GM12878 (cell line): ENCODE measurements at regions not wholly inside any gene's neighbourhood (a gene's known extent, or its start where the extent isn't known, plus 50 kb on each side); places are given as distances from the start of the nearest gene placed in this dataset.

ENCODE experiments used
- ATAC-seq: fragments of 200-7000 bp; cut with Tn5 transposase; 3 replicates; pipeline ENCODE4 v1.9.1; 2020; ENCODE audit warnings: mild to moderate bottlenecking, moderate library complexity
- BruUV-seq: library from RNA; stranded (reverse); fragments of 400-500 nt; replicated peaks from 2 replicates; lab custom pipeline; 2021; lab: Mats Ljungman, UMichigan
- CTCF ChIA-PET: fragments of 300-600 bp; sonication (Branson Sonifier 250); formaldehyde crosslinking; extraction: SDS; loops from one replicate; lab custom pipeline; 2021; ENCODE audit warnings: inconsistent platforms; lab: Yijun Ruan, JAX
- POLR2A ChIA-PET: fragments of 350-600 bp; formaldehyde crosslinking; extraction: SDS; loops from one replicate; lab custom pipeline; 2021; ENCODE audit warnings: inconsistent platforms; lab: Charles Lee
- RAD21 ChIA-PET: fragments of 300-600 bp; sonication (Branson Sonifier 250); formaldehyde crosslinking; loops from one replicate; lab custom pipeline; 2023; ENCODE audit warnings: antibody characterized with exemption; ENCODE audit not compliant: unreplicated experiment; lab: Charles Lee
- SMC1A ChIA-PET: fragments of 300-600 bp; sonication (Branson Sonifier 250); formaldehyde crosslinking; loops from one replicate; lab custom pipeline; 2023; ENCODE audit not compliant: unreplicated experiment, uncharacterized antibody; lab: Charles Lee
- DNase-seq: peaks from one replicate; pipeline ENCODE4 v3.0.0-alpha.2; 2011; ENCODE audit warnings: low read depth, low spot score
- FAIRE-seq: peaks from 3 replicates; lab custom pipeline; 2011; peaks lifted over from hg19 to GRCh38; lab: Jason Lieb, UNC
- H2AFZ ChIP-seq: 2 replicates; pipeline ENCODE4 v1.6.0; 2011; ENCODE audit warnings: low read depth, low read length, control low read depth; ENCODE audit not compliant: control insufficient read depth
- H3K27ac ChIP-seq: 2 replicates; pipeline ENCODE4 v1.5.1; 2011; ENCODE audit warnings: control low read depth; ENCODE audit not compliant: control insufficient read depth, insufficient read depth
- H3K27me3 ChIP-seq, 2 experiments: replicated peaks in 1 of 2; 2 replicates each; pipeline versions ENCODE4 v1.6.0 to v1.6.1; 2011; ENCODE audit warnings: low read length in 1 of 2; ENCODE audit not compliant: control insufficient read depth in 2 of 2, insufficient read depth in 2 of 2
- H3K36me3 ChIP-seq, 2 experiments: 2 replicates each; pipeline ENCODE4 v1.5.1; 2011; ENCODE audit warnings: low read length in 1 of 2; ENCODE audit not compliant: control insufficient read depth in 2 of 2, insufficient read depth in 2 of 2
- H3K4me1 ChIP-seq: 2 replicates; pipeline ENCODE4 v1.6.1; 2011; ENCODE audit warnings: mild to moderate bottlenecking, low read length, moderate library complexity, mixed read lengths; ENCODE audit not compliant: control insufficient read depth, insufficient read depth
- H3K4me2 ChIP-seq: 2 replicates; pipeline ENCODE4 v1.6.0; 2011; ENCODE audit warnings: control low read depth; ENCODE audit not compliant: control insufficient read depth, insufficient read depth
- H3K4me3 ChIP-seq: fragments of 200-600 bp; sonication (generic); 2 replicates; pipeline ENCODE4 v1.5.1; 2016
- H3K79me2 ChIP-seq: 2 replicates; pipeline ENCODE4 v1.6.0; 2011; ENCODE audit warnings: low read length; ENCODE audit not compliant: control insufficient read depth, insufficient read depth
- H3K9ac ChIP-seq: 2 replicates; pipeline ENCODE4 v1.8.0; 2011; ENCODE audit warnings: low read length, control low read depth, mixed read lengths; ENCODE audit not compliant: control insufficient read depth, insufficient read depth
- H3K9me3 ChIP-seq: replicated peaks from 3 replicates; pipeline ENCODE4 v1.5.1; 2011; ENCODE audit warnings: mild to moderate bottlenecking, low read length; ENCODE audit not compliant: control insufficient read depth, insufficient read depth
- H4K20me1 ChIP-seq: 2 replicates; pipeline ENCODE4 v1.6.0; 2011; ENCODE audit not compliant: control insufficient read depth, insufficient read depth
- ASH2L ChIP-seq: fragments of 300-600, 200-600 bp; sonication (generic); IDR thresholded peaks from 2 replicates; pipeline ENCODE4 v1.6.1; 2017; ENCODE audit warnings: low read depth, mild to moderate bottlenecking, borderline replicate concordance
- CHD1 ChIP-seq: IDR thresholded peaks from 2 replicates; pipeline ENCODE4 v1.6.1; 2012; ENCODE audit warnings: low read depth, low read length, improper control_type of control experiment
- CHD2 ChIP-seq: IDR thresholded peaks from 2 replicates; pipeline ENCODE4 v1.6.1; 2011; ENCODE audit warnings: low read depth, low read length, improper control_type of control experiment, borderline replicate concordance
- EP300 ChIP-seq, 2 experiments: fragments of 150-350 bp in 1 of 2; IDR thresholded peaks; 2 replicates each; pipeline ENCODE4 v1.6.1; 2011 to 2012; ENCODE audit warnings: low read depth in 2 of 2, low read length in 2 of 2, borderline replicate concordance in 1 of 2, improper control_type of control experiment in 1 of 2, inconsistent platforms in 1 of 2; ENCODE audit not compliant: control insufficient read depth in 1 of 2
- HDAC2 ChIP-seq: fragments of 200-600 bp; sonication (generic); IDR thresholded peaks from 2 replicates; pipeline ENCODE4 v1.6.1; 2017
- IKZF1 ChIP-seq: fragments of 450-650 bp; conservative IDR thresholded peaks from 2 replicates; pipeline ENCODE4 v1.6.1; 2017; ENCODE audit warnings: antibody characterized with exemption, mild to moderate bottlenecking
- IRF4 ChIP-seq: IDR thresholded peaks from 2 replicates; pipeline ENCODE4 v1.6.1; 2011; ENCODE audit warnings: low read depth, low read length
- MEF2A ChIP-seq: IDR thresholded peaks from 2 replicates; pipeline ENCODE4 v1.6.1; 2011; ENCODE audit warnings: low read depth, mild to moderate bottlenecking, low read length, moderate library complexity; ENCODE audit not compliant: insufficient read depth
- SIN3A ChIP-seq: IDR thresholded peaks from 2 replicates; pipeline ENCODE4 v1.6.1; 2012; ENCODE audit warnings: low read depth, low read length, improper control_type of control experiment
- SMARCA5 ChIP-seq: fragments of 450-650 bp; IDR thresholded peaks from 2 replicates; pipeline ENCODE4 v1.6.1; 2017; ENCODE audit warnings: mild to moderate bottlenecking
- TAF1 ChIP-seq: IDR thresholded peaks from 2 replicates; pipeline ENCODE4 v1.6.1; 2011; ENCODE audit warnings: mild to moderate bottlenecking, low read depth, low read length, borderline replicate concordance
- WGBS: methylation state at CpG from one replicate; pipeline ENCODE4 v1.1.6; 2016; ENCODE audit warnings: low lambda C conversion rate; ENCODE audit not compliant: insufficient replicate concordance, insufficient coverage; ENCODE audit errors: missing lambda C conversion rate; 5-methylcytosine and 5-hydroxymethylcytosine counted together
- in situ Hi-C: fragments of 300-500 bp; cut with MboI; formaldehyde crosslinking; loops from 9 replicates; pipeline ENCODE4 v1.14.3; 2018; ENCODE audit warnings: mixed read lengths
- intact Hi-C: fragments of 100-400 bp; cut with micrococcal nuclease; formaldehyde crosslinking; loops from one replicate; pipeline ENCODE4 v1.14.2; 2022; ENCODE audit not compliant: unreplicated experiment
- TF ChIP-seq, protein P1 (sequence below): fragments of 450-650 bp; IDR thresholded peaks from 2 replicates; pipeline ENCODE4 v1.6.1; 2017; ENCODE audit warnings: mild to moderate bottlenecking, low read depth, inconsistent platforms; ENCODE audit not compliant: poor library complexity, severe bottlenecking
- TF ChIP-seq, protein P2 (sequence below): fragments of 450-650 bp; IDR thresholded peaks from 2 replicates; pipeline ENCODE4 v1.6.1; 2016; ENCODE audit warnings: mild to moderate bottlenecking

DNA sequence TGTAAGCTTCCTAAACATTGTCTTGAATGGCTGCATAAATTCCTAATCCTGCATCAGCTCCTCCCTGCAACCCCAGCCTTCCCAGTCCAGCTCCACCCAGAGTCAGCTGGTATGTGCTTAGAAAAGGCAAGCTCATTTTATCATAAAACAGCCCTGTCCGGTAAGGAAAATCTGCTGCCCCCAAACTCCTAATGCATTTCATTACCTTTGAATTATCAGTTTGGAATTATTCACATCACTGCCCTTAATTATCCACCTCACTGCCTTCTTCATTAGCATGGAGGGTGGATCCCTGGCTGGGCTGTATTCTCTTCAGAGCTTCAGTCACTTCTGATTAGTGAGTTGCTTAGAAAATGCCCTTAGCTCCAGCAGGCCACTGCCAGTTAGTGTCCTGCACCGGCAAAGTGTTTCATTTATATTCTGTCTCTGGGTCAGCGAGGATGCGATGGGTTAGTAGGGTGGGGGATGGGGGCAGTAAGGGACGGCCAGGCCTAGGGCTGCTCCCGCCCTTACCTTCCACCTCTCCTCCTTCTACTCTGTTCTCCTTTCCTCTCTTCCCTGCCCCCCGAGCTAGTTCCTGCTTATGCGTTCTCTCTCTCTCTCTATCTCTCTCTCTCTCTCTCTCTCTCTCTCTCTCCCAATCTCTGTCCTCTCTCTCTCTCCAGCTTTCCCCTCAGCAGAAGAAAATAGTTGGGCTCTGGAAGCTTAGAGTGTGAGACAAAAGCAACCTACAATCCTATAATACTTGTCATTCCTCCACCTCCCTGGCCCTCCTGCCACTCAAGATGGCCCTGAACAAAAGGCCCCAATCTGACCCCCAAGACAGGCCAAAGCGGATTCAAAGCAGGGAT, 174.8 kb upstream of the KLF3 start:
- WGBS, result 91% methylated on average over 7 of the region's 9 CpGs
- no TSS peak for BruUV-seq
- Histone ChIP-seq H3K4me3 (no peak overlapping the region), H3K27me3 (no peaks in the 10 kb centered on the region), H3K9ac (no peak overlapping the region), H3K4me2 (no peak overlapping the region), H3K4me1 (no peaks in the 10 kb centered on the region), H3K36me3 (no peaks in the 10 kb centered on the region), H4K20me1 (no peaks in the 10 kb centered on the region), H3K27ac (no peak overlapping the region), H3K9me3 (no peaks in the 10 kb centered on the region), H3K79me2 (no peaks in the 10 kb centered on the region), H2AFZ (no peak overlapping the region)
- ChIA-PET POLR2A (no interaction called here), CTCF (interaction anchor here (1.0 to 1.7 kb wide), 3 partner anchors 9 to 18 kb away, joined by 3 to 4 read pairs (median 4); no protein-coding TSS in a partner anchor), SMC1A (interaction anchor here (0.7 to 2.8 kb wide), 6 partner anchors 10 to 169 kb away, joined by 3 to 11 read pairs (median 3); no protein-coding TSS in a partner anchor), RAD21 (no interaction called here)
- TF ChIP-seq SIN3A (no peak), IKZF1 (no peak), EP300 (IDR thresholded peaks at IDR 0.05; ENCODE audit: borderline replicate concordance in 1 of 2, control insufficient read depth in 1 of 2, low read depth in 2 of 2, low read length in 2 of 2) (no peak), MEF2A (no peak), ASH2L (no peak), SMARCA5 (no peak), TAF1 (no peak), IRF4 (no peak), CHD2 (no peak), HDAC2 (no peak), CHD1 (no peak)
- TF ChIP-seq, protein P1, sequence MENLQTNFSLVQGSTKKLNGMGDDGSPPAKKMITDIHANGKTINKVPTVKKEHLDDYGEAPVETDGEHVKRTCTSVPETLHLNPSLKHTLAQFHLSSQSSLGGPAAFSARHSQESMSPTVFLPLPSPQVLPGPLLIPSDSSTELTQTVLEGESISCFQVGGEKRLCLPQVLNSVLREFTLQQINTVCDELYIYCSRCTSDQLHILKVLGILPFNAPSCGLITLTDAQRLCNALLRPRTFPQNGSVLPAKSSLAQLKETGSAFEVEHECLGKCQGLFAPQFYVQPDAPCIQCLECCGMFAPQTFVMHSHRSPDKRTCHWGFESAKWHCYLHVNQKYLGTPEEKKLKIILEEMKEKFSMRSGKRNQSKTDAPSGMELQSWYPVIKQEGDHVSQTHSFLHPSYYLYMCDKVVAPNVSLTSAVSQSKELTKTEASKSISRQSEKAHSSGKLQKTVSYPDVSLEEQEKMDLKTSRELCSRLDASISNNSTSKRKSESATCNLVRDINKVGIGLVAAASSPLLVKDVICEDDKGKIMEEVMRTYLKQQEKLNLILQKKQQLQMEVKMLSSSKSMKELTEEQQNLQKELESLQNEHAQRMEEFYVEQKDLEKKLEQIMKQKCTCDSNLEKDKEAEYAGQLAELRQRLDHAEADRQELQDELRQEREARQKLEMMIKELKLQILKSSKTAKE, result no peak
- TF ChIP-seq, protein P2, sequence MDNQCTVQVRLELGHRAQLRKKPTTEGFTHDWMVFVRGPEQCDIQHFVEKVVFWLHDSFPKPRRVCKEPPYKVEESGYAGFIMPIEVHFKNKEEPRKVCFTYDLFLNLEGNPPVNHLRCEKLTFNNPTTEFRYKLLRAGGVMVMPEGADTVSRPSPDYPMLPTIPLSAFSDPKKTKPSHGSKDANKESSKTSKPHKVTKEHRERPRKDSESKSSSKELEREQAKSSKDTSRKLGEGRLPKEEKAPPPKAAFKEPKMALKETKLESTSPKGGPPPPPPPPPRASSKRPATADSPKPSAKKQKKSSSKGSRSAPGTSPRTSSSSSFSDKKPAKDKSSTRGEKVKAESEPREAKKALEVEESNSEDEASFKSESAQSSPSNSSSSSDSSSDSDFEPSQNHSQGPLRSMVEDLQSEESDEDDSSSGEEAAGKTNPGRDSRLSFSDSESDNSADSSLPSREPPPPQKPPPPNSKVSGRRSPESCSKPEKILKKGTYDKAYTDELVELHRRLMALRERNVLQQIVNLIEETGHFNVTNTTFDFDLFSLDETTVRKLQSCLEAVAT, result no peak
- intact Hi-C loops (no loop called here), in situ Hi-C loops (no loop called here)
- ATAC-seq (no peak), DNase-seq (no peak), FAIRE-seq (no peak)
